HepG2 (cell line): ENCODE measurements at regions not wholly inside any gene's neighbourhood (a gene's known extent, or its start where the extent isn't known, plus 50 kb on each side); places are given as distances from the start of the nearest gene placed in this dataset.

ENCODE experiments used
- ATAC-seq: fragments of 200-7000 bp; cut with Tn5 transposase; 3 replicates; pipeline ENCODE4 v1.9.1; 2020; ENCODE audit warnings: mild to moderate bottlenecking, moderate library complexity
- BruUV-seq: library from RNA; stranded (reverse); fragments of 400-500 nt; replicated peaks from 2 replicates; lab custom pipeline; 2021; lab: Mats Ljungman, UMichigan
- CTCF ChIA-PET: fragments of 300-600 bp; formaldehyde crosslinking; extraction: SDS; loops from one replicate; lab custom pipeline; 2021; ENCODE audit warnings: low total read pairs, inconsistent platforms, low intra/inter-chr PET ratio; lab: Yijun Ruan, JAX
- POLR2A ChIA-PET: fragments of 350-600 bp; sonication (Branson Sonifier 250); formaldehyde crosslinking; loops from one replicate; lab custom pipeline; 2020; ENCODE audit warnings: antibody characterized with exemption, inconsistent platforms; lab: Yijun Ruan, JAX
- DNase-seq: peaks from one replicate; pipeline ENCODE4 v3.0.0-alpha.2; 2015; ENCODE audit warnings: low spot score
- FAIRE-seq: peaks from 3 replicates; lab custom pipeline; 2011; peaks lifted over from hg19 to GRCh38; lab: Jason Lieb, UNC
- H2AFZ ChIP-seq: one replicate; pipeline ENCODE4 v1.6.1; 2011; ENCODE audit warnings: low read length, inconsistent platforms
- H3K27ac ChIP-seq: fragments of 300-600 bp; 3 replicates; pipeline ENCODE4 v1.8.0; 2011; ENCODE audit warnings: mixed run types, mild to moderate bottlenecking, mixed read lengths, low read length, inconsistent platforms; ENCODE audit not compliant: insufficient read depth; ENCODE audit errors: extremely low read length
- H3K27me3 ChIP-seq, 2 experiments: fragments of 200-600 bp in 1 of 2; 2 replicates in 1 of 2; 3 replicates in 1 of 2; pipeline versions ENCODE4 v1.6.0 to v1.8.0; 2011; ENCODE audit warnings: low read length in 2 of 2, mild to moderate bottlenecking in 2 of 2, moderate library complexity in 2 of 2, inconsistent platforms in 1 of 2; ENCODE audit not compliant: insufficient read depth in 2 of 2, control insufficient read depth in 1 of 2
- H3K36me3 ChIP-seq, 2 experiments: fragments of 200-600 bp in 1 of 2; replicated peaks in 1 of 2; 2 replicates in 1 of 2; 3 replicates in 1 of 2; pipeline versions ENCODE4 v1.5.1 to v1.8.0; 2011; ENCODE audit warnings: low read length in 2 of 2, inconsistent platforms in 1 of 2; ENCODE audit not compliant: insufficient read depth in 2 of 2, control insufficient read depth in 1 of 2
- H3K4me1 ChIP-seq: 2 replicates; pipeline ENCODE4 v1.5.1; 2012; ENCODE audit warnings: low read length, inconsistent platforms; ENCODE audit not compliant: insufficient read depth
- H3K4me2 ChIP-seq: 2 replicates; pipeline ENCODE4 v1.6.0; 2011; ENCODE audit warnings: low read depth, low read length, inconsistent platforms
- H3K4me3 ChIP-seq, 3 experiments: fragments of 200-600 bp in 1 of 3; sonication (generic), shearing (Covaris generic) in 1 of 3; replicated peaks in 1 of 3; 2 replicates each; pipeline ENCODE4 v1.5.1; 2011 to 2016; ENCODE audit warnings: low read length in 3 of 3, inconsistent platforms in 2 of 3, low read depth in 2 of 3, mild to moderate bottlenecking in 2 of 3, control low read depth in 1 of 3, mixed read lengths in 1 of 3; ENCODE audit not compliant: insufficient read depth in 1 of 3
- H3K79me2 ChIP-seq: one replicate; pipeline ENCODE4 v1.6.1; 2011; ENCODE audit warnings: low read length, inconsistent platforms; ENCODE audit not compliant: insufficient read depth
- H3K9ac ChIP-seq: 2 replicates; pipeline ENCODE4 v1.6.0; 2011; ENCODE audit warnings: mild to moderate bottlenecking, low read depth, low read length, inconsistent platforms; ENCODE audit not compliant: insufficient read depth
- H3K9me3 ChIP-seq: 2 replicates; pipeline ENCODE4 v1.5.1; 2012; ENCODE audit warnings: mild to moderate bottlenecking, low read length
- H4K20me1 ChIP-seq: 2 replicates; pipeline ENCODE4 v1.6.0; 2011; ENCODE audit warnings: inconsistent platforms, mild to moderate bottlenecking, low read length, moderate library complexity; ENCODE audit not compliant: insufficient read depth
- MZF1 ChIP-seq: sonication (generic); formaldehyde crosslinking; IDR thresholded peaks from 2 replicates; pipeline ENCODE4 v1.8.1; 2023; ENCODE audit warnings: mild to moderate bottlenecking, missing genetic modification reagents, borderline replicate concordance
- NR1H2 ChIP-seq: sonication (generic); formaldehyde crosslinking; IDR thresholded peaks from 2 replicates; pipeline ENCODE4 v1.8.1; 2022; ENCODE audit warnings: low read depth, missing genetic modification reagents, borderline replicate concordance
- POLR2G ChIP-seq: fragments of 200-400 bp; formaldehyde crosslinking; IDR thresholded peaks from 2 replicates; pipeline ENCODE4 v1.6.1; 2018; ENCODE audit warnings: mild to moderate bottlenecking, low read depth, low read length, moderate library complexity
- RFXANK ChIP-seq: IDR thresholded peaks from 2 replicates; pipeline ENCODE4 v1.6.1; 2016
- SP5 ChIP-seq: IDR thresholded peaks from 2 replicates; pipeline ENCODE4 v1.6.1; 2016; ENCODE audit warnings: low read depth, borderline replicate concordance
- SRSF1 ChIP-seq: fragments of 200-400 bp; formaldehyde crosslinking; optimal IDR thresholded peaks from 2 replicates; pipeline ENCODE3; 2017; ENCODE audit warnings: mild to moderate bottlenecking, low read depth, low read length, moderate library complexity
- TEAD3 ChIP-seq: optimal IDR thresholded peaks from 2 replicates; pipeline ENCODE3; 2016; ENCODE audit warnings: borderline replicate concordance
- TOE1 ChIP-seq: sonication (generic); formaldehyde crosslinking; IDR thresholded peaks from 2 replicates; pipeline ENCODE4 v1.4.0; 2020; ENCODE audit warnings: mild to moderate bottlenecking, missing genetic modification reagents
- ZBTB7A ChIP-seq: sonication (generic); formaldehyde crosslinking; IDR thresholded peaks from 2 replicates; pipeline ENCODE4 v1.8.0; 2022; ENCODE audit warnings: mild to moderate bottlenecking, missing genetic modification reagents
- ZFAT ChIP-seq: sonication (generic); formaldehyde crosslinking; conservative IDR thresholded peaks from 2 replicates; pipeline ENCODE4 v1.8.1; 2023; ENCODE audit warnings: missing genetic modification reagents, inconsistent platforms
- ZNF468 ChIP-seq: sonication (generic); formaldehyde crosslinking; IDR thresholded peaks from 2 replicates; pipeline ENCODE4 v1.8.0; 2022; ENCODE audit warnings: mild to moderate bottlenecking, moderate library complexity, missing genetic modification reagents
- ZNF883 ChIP-seq: sonication (generic); formaldehyde crosslinking; IDR thresholded peaks from 2 replicates; pipeline ENCODE4 v1.5.1; 2020; ENCODE audit warnings: mild to moderate bottlenecking, missing genetic modification reagents; ENCODE audit errors: not compliant biosample characterization
- ZSCAN25 ChIP-seq: sonication (generic); formaldehyde crosslinking; IDR thresholded peaks from 2 replicates; pipeline ENCODE4 v1.8.0; 2022; ENCODE audit warnings: mild to moderate bottlenecking, missing genetic modification reagents
- whole genome bisulfite sequencing: methylation state at CpG from one replicate; pipeline ENCODE4 v1.1.6; 2017; ENCODE audit warnings: low lambda C conversion rate; 5-methylcytosine and 5-hydroxymethylcytosine counted together
- in situ Hi-C: cut with HindIII; loops from 2 replicates; pipeline ENCODE4 v1.10.0; 2017; ENCODE audit warnings: low pct_unique_long_range_greater_than_20kb; ENCODE audit not compliant: extremely low pct_ligation_motif_present
- intact Hi-C: fragments of 100-400 bp; cut with micrococcal nuclease; formaldehyde crosslinking; loops from one replicate; pipeline ENCODE4 v1.10.0; 2022; ENCODE audit not compliant: unreplicated experiment
- TF ChIP-seq, protein P1 (sequence below): IDR thresholded peaks from 2 replicates; pipeline ENCODE4 v1.6.1; 2016; ENCODE audit warnings: control low read depth
- TF ChIP-seq, protein P2 (sequence below): sonication (generic); formaldehyde crosslinking; IDR thresholded peaks from 2 replicates; pipeline ENCODE4 v1.4.0; 2020; ENCODE audit warnings: mild to moderate bottlenecking, missing genetic modification reagents
- TF ChIP-seq, protein P3 (sequence below): sonication (generic); formaldehyde crosslinking; conservative IDR thresholded peaks from 2 replicates; pipeline ENCODE4 v1.8.0; 2022; ENCODE audit warnings: low read depth, missing genetic modification reagents
- TF ChIP-seq, protein P4 (sequence below): sonication (generic); formaldehyde crosslinking; IDR thresholded peaks from 2 replicates; pipeline ENCODE4 v1.4.0; 2020; ENCODE audit warnings: mild to moderate bottlenecking, missing genetic modification reagents

DNA sequence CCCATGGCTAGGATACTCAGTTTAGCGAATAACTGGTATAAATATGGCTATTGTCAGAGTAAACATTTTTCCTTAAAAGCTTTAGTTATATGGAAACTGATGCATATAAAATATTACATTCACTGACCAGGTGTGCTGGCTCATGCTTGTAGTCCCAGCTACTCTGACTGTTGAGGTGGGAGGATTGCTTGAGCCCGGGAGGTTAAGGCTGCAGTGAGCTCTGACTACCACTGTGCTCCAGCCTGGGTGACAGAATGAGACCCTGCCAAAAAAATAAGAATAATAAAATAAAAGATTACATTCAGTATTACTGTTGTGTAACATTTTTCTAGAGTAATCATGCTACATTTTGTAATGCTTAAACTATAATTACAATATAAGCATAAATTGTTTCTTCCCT lies 350.4 kb upstream of the FSIP2 start (continued):
- TF ChIP-seq, protein P1, sequence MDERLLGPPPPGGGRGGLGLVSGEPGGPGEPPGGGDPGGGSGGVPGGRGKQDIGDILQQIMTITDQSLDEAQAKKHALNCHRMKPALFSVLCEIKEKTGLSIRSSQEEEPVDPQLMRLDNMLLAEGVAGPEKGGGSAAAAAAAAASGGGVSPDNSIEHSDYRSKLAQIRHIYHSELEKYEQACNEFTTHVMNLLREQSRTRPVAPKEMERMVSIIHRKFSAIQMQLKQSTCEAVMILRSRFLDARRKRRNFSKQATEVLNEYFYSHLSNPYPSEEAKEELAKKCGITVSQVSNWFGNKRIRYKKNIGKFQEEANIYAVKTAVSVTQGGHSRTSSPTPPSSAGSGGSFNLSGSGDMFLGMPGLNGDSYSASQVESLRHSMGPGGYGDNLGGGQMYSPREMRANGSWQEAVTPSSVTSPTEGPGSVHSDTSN (CRISPR knock-in tag) = no peak

DNA sequence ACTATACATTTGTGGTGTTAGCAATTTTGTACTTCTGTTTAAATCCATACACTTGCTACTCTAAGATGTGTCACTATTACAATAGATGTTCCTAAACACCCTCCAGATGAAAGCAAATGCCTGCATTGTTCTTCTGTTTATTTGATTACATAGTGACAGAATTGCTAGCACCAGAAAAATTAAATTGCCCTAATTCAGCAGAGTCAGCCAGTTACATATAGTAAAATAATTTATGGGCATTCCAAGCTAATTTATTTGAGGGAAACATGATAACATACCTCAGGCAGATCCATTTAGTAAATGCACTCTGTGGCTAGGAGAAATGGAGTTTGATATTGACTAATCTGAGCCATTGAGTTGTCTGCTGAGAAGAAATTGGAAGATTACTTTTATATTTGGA lies 347.1 kb upstream of the FSIP2 start:
- H3K36me3 ChIP-seq = no peaks in the 10 kb centered on the region
- in situ Hi-C loops (no loop called here), intact Hi-C loops (no loop called here)
- no peak for FAIRE-seq
- H3K9ac ChIP-seq = no peak overlapping the region
- H3K9me3 ChIP-seq = no peaks in the 10 kb centered on the region
- no TSS peak for BruUV-seq
- ChIA-PET CTCF (no interaction called here), POLR2A (no interaction called here)
- ATAC-seq = no peak
- H3K27ac ChIP-seq = no peak overlapping the region
- no peak for DNase-seq
- no peaks in the 10 kb centered on the region for H3K27me3 ChIP-seq
- no peak overlapping the region for H3K4me3 ChIP-seq
- TF ChIP-seq ZNF883 (CRISPR knock-in tag) (no peak), SRSF1 (no peak), MZF1 (no peak), TOE1 (CRISPR knock-in tag) (no peak)
- TF ChIP-seq, protein P2, sequence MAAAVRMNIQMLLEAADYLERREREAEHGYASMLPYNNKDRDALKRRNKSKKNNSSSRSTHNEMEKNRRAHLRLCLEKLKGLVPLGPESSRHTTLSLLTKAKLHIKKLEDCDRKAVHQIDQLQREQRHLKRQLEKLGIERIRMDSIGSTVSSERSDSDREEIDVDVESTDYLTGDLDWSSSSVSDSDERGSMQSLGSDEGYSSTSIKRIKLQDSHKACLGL = no peak
- no peak overlapping the region for H3K4me2 ChIP-seq
- H3K4me1 ChIP-seq = no peaks in the 10 kb centered on the region
- H2AFZ ChIP-seq = no peak overlapping the region
- H4K20me1 ChIP-seq = no peaks in the 10 kb centered on the region
- H3K79me2 ChIP-seq = no peaks in the 10 kb centered on the region

DNA sequence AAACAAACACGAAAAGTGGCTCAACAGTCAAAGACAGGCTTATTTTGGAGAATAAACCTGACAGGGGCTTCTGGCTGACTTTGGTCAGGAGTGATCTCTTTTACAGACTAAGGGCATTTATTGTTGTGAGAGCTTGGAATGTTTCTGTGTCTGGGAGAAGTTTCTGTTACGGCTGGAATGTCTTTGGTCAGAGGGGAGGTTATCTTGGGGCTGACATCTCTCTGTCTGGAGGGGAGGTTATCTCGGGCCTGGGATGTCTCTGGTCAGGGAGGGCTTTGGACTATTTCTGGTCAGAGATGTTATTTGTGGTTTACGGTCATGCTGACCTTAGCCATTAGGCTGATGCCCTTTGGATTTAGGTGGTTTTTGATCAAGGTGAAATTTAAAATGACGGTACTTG lies 345.5 kb upstream of the FSIP2 start:
- in situ Hi-C loops (no loop called here), intact Hi-C loops (no loop called here)
- no peaks in the 10 kb centered on the region for H3K27me3 ChIP-seq
- no peak overlapping the region for H3K4me3 ChIP-seq
- no peak overlapping the region for H3K4me2 ChIP-seq
- no peaks in the 10 kb centered on the region for H3K79me2 ChIP-seq
- CTCF ChIA-PET = no interaction called here
- H2AFZ ChIP-seq = no peak overlapping the region
- no peak overlapping the region for H3K27ac ChIP-seq
- no peaks in the 10 kb centered on the region for H3K4me1 ChIP-seq
- H3K9me3 ChIP-seq = no peaks in the 10 kb centered on the region
- WGBS = 0% methylated on average over 5 of the region's 5 CpGs
- H3K9ac ChIP-seq = no peak overlapping the region
- no peaks in the 10 kb centered on the region for H4K20me1 ChIP-seq
- DNase-seq (no peak), FAIRE-seq (no peak), ATAC-seq (no peak)
- POLR2A ChIA-PET = no interaction called here
- H3K36me3 ChIP-seq = no peaks in the 10 kb centered on the region
- BruUV-seq = no TSS peak
- TF ChIP-seq NR1H2 (CRISPR knock-in tag) (no peak), RFXANK (no peak), TEAD3 (CRISPR knock-in tag) (no peak), ZBTB7A (CRISPR knock-in tag) (no peak), ZSCAN25 (CRISPR knock-in tag) (no peak), POLR2G (no peak), ZNF468 (no peak), ZFAT (CRISPR knock-in tag) (no peak), SP5 (CRISPR knock-in tag) (no peak)
- TF ChIP-seq, protein P3, sequence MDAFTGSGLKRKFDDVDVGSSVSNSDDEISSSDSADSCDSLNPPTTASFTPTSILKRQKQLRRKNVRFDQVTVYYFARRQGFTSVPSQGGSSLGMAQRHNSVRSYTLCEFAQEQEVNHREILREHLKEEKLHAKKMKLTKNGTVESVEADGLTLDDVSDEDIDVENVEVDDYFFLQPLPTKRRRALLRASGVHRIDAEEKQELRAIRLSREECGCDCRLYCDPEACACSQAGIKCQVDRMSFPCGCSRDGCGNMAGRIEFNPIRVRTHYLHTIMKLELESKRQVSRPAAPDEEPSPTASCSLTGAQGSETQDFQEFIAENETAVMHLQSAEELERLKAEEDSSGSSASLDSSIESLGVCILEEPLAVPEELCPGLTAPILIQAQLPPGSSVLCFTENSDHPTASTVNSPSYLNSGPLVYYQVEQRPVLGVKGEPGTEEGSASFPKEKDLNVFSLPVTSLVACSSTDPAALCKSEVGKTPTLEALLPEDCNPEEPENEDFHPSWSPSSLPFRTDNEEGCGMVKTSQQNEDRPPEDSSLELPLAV (CRISPR knock-in tag) = no peak
- TF ChIP-seq, protein P4, sequence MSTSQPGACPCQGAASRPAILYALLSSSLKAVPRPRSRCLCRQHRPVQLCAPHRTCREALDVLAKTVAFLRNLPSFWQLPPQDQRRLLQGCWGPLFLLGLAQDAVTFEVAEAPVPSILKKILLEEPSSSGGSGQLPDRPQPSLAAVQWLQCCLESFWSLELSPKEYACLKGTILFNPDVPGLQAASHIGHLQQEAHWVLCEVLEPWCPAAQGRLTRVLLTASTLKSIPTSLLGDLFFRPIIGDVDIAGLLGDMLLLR (CRISPR knock-in tag) = no peak
